DOHH2 (cell line): ENCODE measurements at regions not wholly inside any gene's neighbourhood (a gene's known extent, or its start where the extent isn't known, plus 50 kb on each side); places are given as distances from the start of the nearest gene placed in this dataset.

Experiments used
- EZH2phosphoT487 ChIP-seq: fragments of 200-600 bp; sonication (generic); IDR thresholded peaks from 2 replicates; pipeline ENCODE4 v1.6.1; 2017; ENCODE audit warnings: borderline replicate concordance, mild to moderate bottlenecking, antibody characterized with exemption, low read length, moderate library complexity, mixed read lengths
- TF ChIP-seq, protein P1 (sequence below): fragments of 200-600 bp; sonication (generic); IDR thresholded peaks from one replicate; pipeline ENCODE4 v1.5.1; 2014; ENCODE audit warnings: antibody characterized with exemption, mild to moderate bottlenecking, low read depth, low read length; ENCODE audit not compliant: poor library complexity, severe bottlenecking

DNA sequence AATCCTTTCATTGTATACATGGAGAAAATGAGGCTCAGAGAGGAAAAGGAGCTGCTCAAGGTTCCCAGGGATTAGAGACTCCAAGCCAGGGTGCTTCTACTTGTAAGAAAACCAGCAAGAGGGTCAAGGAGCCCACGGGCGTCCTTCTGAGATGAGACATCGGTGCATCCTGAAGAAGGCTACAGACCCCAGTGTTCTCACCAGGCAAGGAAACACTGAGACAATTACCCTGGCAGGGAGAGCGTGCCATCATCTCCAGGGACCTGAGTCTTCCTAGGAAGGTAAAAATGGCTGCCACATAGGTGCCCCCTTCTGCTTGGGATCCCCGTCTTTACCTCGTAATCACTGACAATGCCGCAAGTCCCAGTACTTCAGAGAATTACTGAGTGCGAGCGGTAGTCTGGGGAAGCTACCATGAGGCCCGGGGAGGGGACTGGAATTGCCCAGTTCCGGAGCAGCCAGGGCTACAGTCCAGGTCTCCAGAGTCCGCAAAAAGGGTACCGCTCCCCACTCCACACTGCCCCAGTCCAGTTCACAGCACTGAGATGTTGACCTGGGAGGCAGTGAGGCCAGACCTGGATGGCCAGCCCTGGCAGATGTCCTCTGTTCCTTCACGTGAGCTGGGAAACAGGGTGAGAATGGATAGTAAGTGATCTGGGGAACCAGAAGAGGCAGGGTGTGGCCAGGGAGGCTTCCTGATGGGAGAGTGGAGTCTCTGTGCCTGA is 164.7 kb upstream of the SMAD3 start:
- TF ChIP-seq, protein P1, sequence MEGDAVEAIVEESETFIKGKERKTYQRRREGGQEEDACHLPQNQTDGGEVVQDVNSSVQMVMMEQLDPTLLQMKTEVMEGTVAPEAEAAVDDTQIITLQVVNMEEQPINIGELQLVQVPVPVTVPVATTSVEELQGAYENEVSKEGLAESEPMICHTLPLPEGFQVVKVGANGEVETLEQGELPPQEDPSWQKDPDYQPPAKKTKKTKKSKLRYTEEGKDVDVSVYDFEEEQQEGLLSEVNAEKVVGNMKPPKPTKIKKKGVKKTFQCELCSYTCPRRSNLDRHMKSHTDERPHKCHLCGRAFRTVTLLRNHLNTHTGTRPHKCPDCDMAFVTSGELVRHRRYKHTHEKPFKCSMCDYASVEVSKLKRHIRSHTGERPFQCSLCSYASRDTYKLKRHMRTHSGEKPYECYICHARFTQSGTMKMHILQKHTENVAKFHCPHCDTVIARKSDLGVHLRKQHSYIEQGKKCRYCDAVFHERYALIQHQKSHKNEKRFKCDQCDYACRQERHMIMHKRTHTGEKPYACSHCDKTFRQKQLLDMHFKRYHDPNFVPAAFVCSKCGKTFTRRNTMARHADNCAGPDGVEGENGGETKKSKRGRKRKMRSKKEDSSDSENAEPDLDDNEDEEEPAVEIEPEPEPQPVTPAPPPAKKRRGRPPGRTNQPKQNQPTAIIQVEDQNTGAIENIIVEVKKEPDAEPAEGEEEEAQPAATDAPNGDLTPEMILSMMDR: no peak
- TF ChIP-seq EZH2phosphoT487: no peak
